ENCODE measurements at regions not wholly inside any gene's neighbourhood (a gene's known extent, or its start where the extent isn't known, plus 50 kb on each side); places are given as distances from the start of the nearest gene placed in this dataset.

- no peaks in the 10 kb centered on the region for H3K4me1 ChIP-seq (ENCODE audit: insufficient read depth, low read length)
- H3T11ph ChIP-seq (ENCODE audit: low read length), result no peak overlapping the region
- Mint-ChIP-seq H3K4me1 (no peaks in the 10 kb centered on the region), H3K27me3 (ENCODE audit: low read depth) (peaks cover 1% of the 10 kb centered on the region; the same call in 1 of the 2 replicates), H3K27ac (no peak overlapping the region), H3K36me3 (ENCODE audit: insufficient read depth in 1 of 3, low read depth in 3 of 3) (no peaks in the 10 kb centered on the region; a peak in 1 of 7 replicates), H3K9me3 (no peaks in the 10 kb centered on the region), H3K4me3 (no peak overlapping the region)
- DNase-seq, result no peak
- no peak overlapping the region for H2BK5ac ChIP-seq (ENCODE audit: insufficient read length, low read length)
- H3K9me3 ChIP-seq (ENCODE audit: control insufficient read depth, low read depth, low read length), result no peaks in the 10 kb centered on the region
- H3K23ac ChIP-seq (ENCODE audit: insufficient read length, low read depth, low read length), result no peak overlapping the region
- no peak overlapping the region for H3K27ac ChIP-seq (ENCODE audit: insufficient read length, low read depth, low read length)
- no peaks in the 10 kb centered on the region for H3K23me2 ChIP-seq (ENCODE audit: insufficient read length, low read depth, low read length, poor library complexity, severe bottlenecking)
- H2BK15ac ChIP-seq (ENCODE audit: low read depth, low read length), result no peak overlapping the region
- H3K18ac ChIP-seq (ENCODE audit: insufficient read length, low read depth, low read length), result no peak overlapping the region
- H3K4ac ChIP-seq (ENCODE audit: low read depth, low read length), result no peak overlapping the region
- H4K20me1 ChIP-seq (ENCODE audit: control insufficient read depth, insufficient read depth, insufficient read length), result no peaks in the 10 kb centered on the region
- no CpG with 5 or more reads among the region's 2 CpGs for WGBS (ENCODE audit: extremely low coverage, insufficient read length, low lambda C conversion rate)
- no peak overlapping the region for H2AFZ ChIP-seq (ENCODE audit: low read length)
- no peak overlapping the region for H3K14ac ChIP-seq (ENCODE audit: insufficient read depth, low read length)
- no peak overlapping the region for H2BK120ac ChIP-seq (ENCODE audit: low read depth, low read length, poor library complexity, severe bottlenecking)
- H3K79me2 ChIP-seq (ENCODE audit: insufficient read depth, low read length), result no peaks in the 10 kb centered on the region
- TF ChIP-seq CTCF (conservative IDR thresholded peaks at IDR 0.05), result no peak
- H3K27me3 ChIP-seq (ENCODE audit: insufficient read depth, low read length), result no peaks in the 10 kb centered on the region
- H2BK20ac ChIP-seq (ENCODE audit: low read depth, low read length, poor library complexity, severe bottlenecking), result no peak overlapping the region
- H4K5ac ChIP-seq (ENCODE audit: insufficient read length, low read depth, low read length), result no peak overlapping the region
- H3K4me2 ChIP-seq (ENCODE audit: insufficient read depth, insufficient read length, low read length), result no peak overlapping the region
- H3K9ac ChIP-seq (ENCODE audit: extremely low read depth, insufficient read length, low read length), result no peak overlapping the region
- H3K56ac ChIP-seq (ENCODE audit: insufficient read length, low read depth, low read length), result no peak overlapping the region
- no peaks in the 10 kb centered on the region for H3K79me1 ChIP-seq (ENCODE audit: insufficient read depth, low read depth, low read length, poor library complexity, severe bottlenecking)
- no peak overlapping the region for H4K8ac ChIP-seq (replicated peaks; ENCODE audit: insufficient read length, low read depth, low read length)
- H2BK12ac ChIP-seq (ENCODE audit: insufficient read length, low read depth, low read length), result no peak overlapping the region
- no peak overlapping the region for H2AK5ac ChIP-seq (ENCODE audit: insufficient read length, low read length)
- H4K91ac ChIP-seq (ENCODE audit: insufficient read length, low read depth, low read length), result no peak overlapping the region
Observed at GRCh38 chr12:89760783-89761182, 52.1 kb upstream of the ATP2B1 start.

Measured in H9 (cell line).